ENCODE measurements at regions not wholly inside any gene's neighbourhood (a gene's known extent, or its start where the extent isn't known, plus 50 kb on each side); places are given as distances from the start of the nearest gene placed in this dataset.

- DNase-seq (ENCODE audit: low read depth), result no peak
- H3K4me3 ChIP-seq (ENCODE audit: low read length), result no peak overlapping the region
- TF ChIP-seq, protein P1, sequence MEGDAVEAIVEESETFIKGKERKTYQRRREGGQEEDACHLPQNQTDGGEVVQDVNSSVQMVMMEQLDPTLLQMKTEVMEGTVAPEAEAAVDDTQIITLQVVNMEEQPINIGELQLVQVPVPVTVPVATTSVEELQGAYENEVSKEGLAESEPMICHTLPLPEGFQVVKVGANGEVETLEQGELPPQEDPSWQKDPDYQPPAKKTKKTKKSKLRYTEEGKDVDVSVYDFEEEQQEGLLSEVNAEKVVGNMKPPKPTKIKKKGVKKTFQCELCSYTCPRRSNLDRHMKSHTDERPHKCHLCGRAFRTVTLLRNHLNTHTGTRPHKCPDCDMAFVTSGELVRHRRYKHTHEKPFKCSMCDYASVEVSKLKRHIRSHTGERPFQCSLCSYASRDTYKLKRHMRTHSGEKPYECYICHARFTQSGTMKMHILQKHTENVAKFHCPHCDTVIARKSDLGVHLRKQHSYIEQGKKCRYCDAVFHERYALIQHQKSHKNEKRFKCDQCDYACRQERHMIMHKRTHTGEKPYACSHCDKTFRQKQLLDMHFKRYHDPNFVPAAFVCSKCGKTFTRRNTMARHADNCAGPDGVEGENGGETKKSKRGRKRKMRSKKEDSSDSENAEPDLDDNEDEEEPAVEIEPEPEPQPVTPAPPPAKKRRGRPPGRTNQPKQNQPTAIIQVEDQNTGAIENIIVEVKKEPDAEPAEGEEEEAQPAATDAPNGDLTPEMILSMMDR (IDR thresholded peaks at IDR 0.05; ENCODE audit: insufficient read depth, low read depth, low read length, missing control alignments), result no peak
These were observed 145.7 kb upstream of the LRFN2 start for GRCh38 chr6:40732878-40733277.

GRCh38 chr6:40728643-40729042, 141.5 kb upstream of the LRFN2 start:
- H3K4me3 ChIP-seq (ENCODE audit: low read length), result no peak overlapping the region
- TF ChIP-seq, protein P1 (IDR thresholded peaks at IDR 0.05; ENCODE audit: insufficient read depth, low read depth, low read length, missing control alignments), result no peak
- DNase-seq (ENCODE audit: low read depth), result no peak

DNA sequence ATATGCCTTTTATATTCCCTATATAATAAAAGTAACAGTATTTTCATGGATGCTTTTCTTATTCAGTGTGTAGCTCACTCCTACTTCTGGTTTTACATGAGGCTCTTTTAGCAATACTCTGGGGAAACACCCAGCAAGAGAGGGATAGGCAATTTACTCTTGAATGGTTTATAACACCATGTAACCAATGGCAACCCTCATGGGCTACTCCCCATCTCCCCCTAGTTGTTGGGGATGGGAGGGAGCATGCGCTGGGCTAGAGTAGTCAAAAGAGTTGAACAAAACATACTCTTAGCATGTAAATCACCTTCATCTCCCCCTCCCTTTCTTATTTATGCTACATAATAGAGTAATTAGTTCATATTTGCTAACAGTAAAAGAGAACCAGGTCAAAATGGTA, 140.1 kb upstream of the LRFN2 start:
- DNase-seq (ENCODE audit: low read depth), result no peak
- TF ChIP-seq, protein P1 (IDR thresholded peaks at IDR 0.05; ENCODE audit: insufficient read depth, low read depth, low read length, missing control alignments), result no peak
- H3K4me3 ChIP-seq (ENCODE audit: low read length), result no peak overlapping the region

GRCh38 chr6:40726853-40727252, 139.7 kb upstream of the LRFN2 start:
- no peak for DNase-seq (ENCODE audit: low read depth)
- TF ChIP-seq, protein P1 (IDR thresholded peaks at IDR 0.05; ENCODE audit: insufficient read depth, low read depth, low read length, missing control alignments), result no peak

DNA sequence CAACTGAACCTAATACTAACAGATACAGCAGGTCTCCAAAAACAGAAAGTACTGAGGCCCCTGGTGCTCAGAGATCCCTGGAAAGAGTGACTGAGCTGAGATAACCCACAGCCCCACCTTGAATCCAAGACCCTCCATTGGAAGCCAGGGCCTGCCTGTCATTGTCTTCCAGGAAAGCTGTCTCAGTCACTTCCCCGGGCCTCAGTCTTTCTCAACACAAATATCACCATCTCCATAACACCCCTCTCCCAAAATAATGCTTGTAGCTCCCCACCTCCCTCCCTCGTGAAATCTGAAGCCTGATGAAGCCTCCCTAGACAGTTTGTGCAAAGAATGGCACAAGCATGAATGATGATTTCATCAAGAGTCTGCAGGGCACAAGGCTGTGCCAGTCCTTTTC, 138.2 kb upstream of the LRFN2 start:
- DNase-seq (ENCODE audit: low read depth), result no peak
- TF ChIP-seq, protein P1 (IDR thresholded peaks at IDR 0.05; ENCODE audit: insufficient read depth, low read depth, low read length, missing control alignments), result no peak

More at GRCh38 chr6:40726853-40727252, 139.7 kb upstream of the LRFN2 start:
- H3K4me3 ChIP-seq (ENCODE audit: low read length), result no peak overlapping the region

GRCh38 chr6:40724886-40725285, 137.7 kb upstream of the LRFN2 start:
- TF ChIP-seq, protein P1 (IDR thresholded peaks at IDR 0.05; ENCODE audit: insufficient read depth, low read depth, low read length, missing control alignments), result no peak
- DNase-seq (ENCODE audit: low read depth), result no peak
- no peak overlapping the region for H3K4me3 ChIP-seq (ENCODE audit: low read length)

More for the DNA sequence above, 138.2 kb upstream of the LRFN2 start:
- no peak overlapping the region for H3K4me3 ChIP-seq (ENCODE audit: low read length)

DNA sequence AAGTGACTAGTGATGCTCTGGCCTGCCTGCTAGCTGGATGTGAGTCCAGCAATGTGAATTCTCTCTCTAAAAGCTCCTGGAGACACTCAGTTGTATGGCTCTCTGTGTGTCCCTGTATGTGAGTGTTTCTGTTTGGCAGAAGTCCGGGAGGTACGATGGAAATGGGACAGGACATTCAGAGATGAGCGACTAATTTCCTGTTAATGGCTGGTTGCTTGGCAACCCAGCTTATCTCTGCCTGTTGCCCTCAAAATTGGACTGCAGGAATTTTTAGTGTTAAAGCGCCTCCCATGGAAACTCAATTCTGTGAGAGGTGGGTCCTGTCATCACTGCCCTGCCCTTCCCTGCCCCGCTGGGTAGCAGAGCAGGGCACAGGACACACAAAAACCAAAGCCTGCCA, 136.8 kb upstream of the LRFN2 start:
- DNase-seq (ENCODE audit: low read depth), result no peak
- no peak overlapping the region for H3K4me3 ChIP-seq (ENCODE audit: low read length)
- TF ChIP-seq, protein P1 (IDR thresholded peaks at IDR 0.05; ENCODE audit: insufficient read depth, low read depth, low read length, missing control alignments), result no peak
